Loucy (cell line): ENCODE measurements at regions not wholly inside any gene's neighbourhood (a gene's known extent, or its start where the extent isn't known, plus 50 kb on each side); places are given as distances from the start of the nearest gene placed in this dataset.

Experiments used
- H2AFZ ChIP-seq: fragments of 200-600 bp; sonication (generic); 2 replicates; pipeline ENCODE4 v1.6.0; 2016; ENCODE audit warnings: antibody characterized with exemption, mild to moderate bottlenecking, low read length, moderate library complexity
- H3F3A ChIP-seq: fragments of 200-600 bp; 2 replicates; pipeline ENCODE4 v1.6.0; 2016; ENCODE audit warnings: antibody characterized with exemption, low read depth, mild to moderate bottlenecking
- H3K27me3 ChIP-seq: fragments of 200-600 bp; sonication (generic); 2 replicates; pipeline ENCODE4 v1.6.1; 2014; ENCODE audit warnings: low read length, mild to moderate bottlenecking; ENCODE audit not compliant: insufficient read depth, poor library complexity, severe bottlenecking
- H3K36me3 ChIP-seq: fragments of 200-600 bp; sonication (generic); 2 replicates; pipeline ENCODE4 v1.6.1; 2016; ENCODE audit warnings: low read length; ENCODE audit not compliant: insufficient read depth
- H3K4me1 ChIP-seq: fragments of 200-600 bp; sonication (generic); 2 replicates; pipeline ENCODE4 v1.5.1; 2014; ENCODE audit warnings: low read length, mild to moderate bottlenecking; ENCODE audit not compliant: insufficient read depth, poor library complexity, severe bottlenecking
- H3K4me2 ChIP-seq: fragments of 200-600 bp; sonication (generic); 2 replicates; pipeline ENCODE4 v1.6.0; 2014; ENCODE audit warnings: antibody characterized with exemption, low read length, low read depth, mild to moderate bottlenecking; ENCODE audit not compliant: poor library complexity, severe bottlenecking
- H3K4me3 ChIP-seq: fragments of 200-600 bp; sonication (generic); 2 replicates; pipeline ENCODE4 v1.5.1; 2014; ENCODE audit warnings: low read length, mild to moderate bottlenecking, mixed read lengths; ENCODE audit not compliant: poor library complexity, severe bottlenecking
- H3K79me2 ChIP-seq: fragments of 200-600 bp; sonication (generic); 2 replicates; pipeline ENCODE4 v1.6.1; 2014; ENCODE audit warnings: low read length; ENCODE audit not compliant: insufficient read depth
- H3K9ac ChIP-seq: fragments of 200-600 bp; sonication (generic); 2 replicates; pipeline ENCODE4 v1.6.0; 2014; ENCODE audit warnings: mild to moderate bottlenecking, low read depth, low read length, moderate library complexity; ENCODE audit not compliant: poor library complexity, severe bottlenecking
- H3K9me2 ChIP-seq: fragments of 200-600 bp; sonication (generic); replicated peaks from 2 replicates; pipeline ENCODE4 v1.6.1; 2016; ENCODE audit warnings: low read depth, low read length, mixed read lengths
- H3K9me3 ChIP-seq: fragments of 200-600 bp; sonication (generic); 2 replicates; pipeline ENCODE4 v1.6.1; 2014; ENCODE audit warnings: mild to moderate bottlenecking, antibody characterized with exemption, low read length, low read depth; ENCODE audit not compliant: insufficient read depth
- H4K20me1 ChIP-seq: fragments of 200-600 bp; sonication (generic); 2 replicates; pipeline ENCODE4 v1.6.0; 2014; ENCODE audit warnings: antibody characterized with exemption, low read length, mild to moderate bottlenecking; ENCODE audit not compliant: insufficient read depth, poor library complexity, severe bottlenecking
- EZH2phosphoT487 ChIP-seq: fragments of 200-600 bp; IDR thresholded peaks from 2 replicates; pipeline ENCODE4 v1.6.1; 2018; ENCODE audit warnings: antibody characterized with exemption, mild to moderate bottlenecking, moderate library complexity, borderline replicate concordance
- TF ChIP-seq, protein P1 (sequence below): fragments of 200-600 bp; sonication (generic); conservative IDR thresholded peaks from 2 replicates; pipeline ENCODE4 v1.5.1; 2014; ENCODE audit warnings: mild to moderate bottlenecking, antibody characterized with exemption, low read length

DNA sequence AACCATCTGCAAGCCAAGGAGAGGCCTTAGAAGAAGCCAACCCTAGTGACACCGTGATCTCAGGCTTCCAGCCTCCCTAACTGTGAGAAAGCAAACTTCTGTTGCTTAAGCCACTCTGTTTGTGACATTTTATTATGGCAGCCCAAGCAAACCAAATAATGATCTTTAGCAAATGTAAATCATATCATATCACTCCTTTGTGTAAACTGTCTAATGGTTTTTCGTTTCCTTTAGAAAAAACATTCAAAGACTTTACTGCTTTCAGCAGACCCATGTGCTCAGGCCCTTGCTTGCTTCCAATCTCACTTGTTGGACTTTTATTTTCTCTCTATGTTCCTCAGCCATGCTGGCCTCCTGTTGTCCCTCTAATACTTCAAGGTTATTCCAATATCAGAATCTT is 192.2 kb upstream of the HS3ST1 start:
- H3K36me3 ChIP-seq, result no peaks in the 10 kb centered on the region
- no peaks in the 10 kb centered on the region for H3K9me2 ChIP-seq
- H3K79me2 ChIP-seq, result no peaks in the 10 kb centered on the region
- no peak overlapping the region for H3K9ac ChIP-seq
- TF ChIP-seq EZH2phosphoT487, result no peak
- TF ChIP-seq, protein P1, sequence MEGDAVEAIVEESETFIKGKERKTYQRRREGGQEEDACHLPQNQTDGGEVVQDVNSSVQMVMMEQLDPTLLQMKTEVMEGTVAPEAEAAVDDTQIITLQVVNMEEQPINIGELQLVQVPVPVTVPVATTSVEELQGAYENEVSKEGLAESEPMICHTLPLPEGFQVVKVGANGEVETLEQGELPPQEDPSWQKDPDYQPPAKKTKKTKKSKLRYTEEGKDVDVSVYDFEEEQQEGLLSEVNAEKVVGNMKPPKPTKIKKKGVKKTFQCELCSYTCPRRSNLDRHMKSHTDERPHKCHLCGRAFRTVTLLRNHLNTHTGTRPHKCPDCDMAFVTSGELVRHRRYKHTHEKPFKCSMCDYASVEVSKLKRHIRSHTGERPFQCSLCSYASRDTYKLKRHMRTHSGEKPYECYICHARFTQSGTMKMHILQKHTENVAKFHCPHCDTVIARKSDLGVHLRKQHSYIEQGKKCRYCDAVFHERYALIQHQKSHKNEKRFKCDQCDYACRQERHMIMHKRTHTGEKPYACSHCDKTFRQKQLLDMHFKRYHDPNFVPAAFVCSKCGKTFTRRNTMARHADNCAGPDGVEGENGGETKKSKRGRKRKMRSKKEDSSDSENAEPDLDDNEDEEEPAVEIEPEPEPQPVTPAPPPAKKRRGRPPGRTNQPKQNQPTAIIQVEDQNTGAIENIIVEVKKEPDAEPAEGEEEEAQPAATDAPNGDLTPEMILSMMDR, result no peak
- no peaks in the 10 kb centered on the region for H3F3A ChIP-seq
- H3K4me3 ChIP-seq, result no peak overlapping the region
- H3K4me2 ChIP-seq, result no peak overlapping the region
- no peaks in the 10 kb centered on the region for H3K9me3 ChIP-seq
- H3K27me3 ChIP-seq, result no peaks in the 10 kb centered on the region
- no peak overlapping the region for H2AFZ ChIP-seq
- no peaks in the 10 kb centered on the region for H3K4me1 ChIP-seq
- no peaks in the 10 kb centered on the region for H4K20me1 ChIP-seq

DNA sequence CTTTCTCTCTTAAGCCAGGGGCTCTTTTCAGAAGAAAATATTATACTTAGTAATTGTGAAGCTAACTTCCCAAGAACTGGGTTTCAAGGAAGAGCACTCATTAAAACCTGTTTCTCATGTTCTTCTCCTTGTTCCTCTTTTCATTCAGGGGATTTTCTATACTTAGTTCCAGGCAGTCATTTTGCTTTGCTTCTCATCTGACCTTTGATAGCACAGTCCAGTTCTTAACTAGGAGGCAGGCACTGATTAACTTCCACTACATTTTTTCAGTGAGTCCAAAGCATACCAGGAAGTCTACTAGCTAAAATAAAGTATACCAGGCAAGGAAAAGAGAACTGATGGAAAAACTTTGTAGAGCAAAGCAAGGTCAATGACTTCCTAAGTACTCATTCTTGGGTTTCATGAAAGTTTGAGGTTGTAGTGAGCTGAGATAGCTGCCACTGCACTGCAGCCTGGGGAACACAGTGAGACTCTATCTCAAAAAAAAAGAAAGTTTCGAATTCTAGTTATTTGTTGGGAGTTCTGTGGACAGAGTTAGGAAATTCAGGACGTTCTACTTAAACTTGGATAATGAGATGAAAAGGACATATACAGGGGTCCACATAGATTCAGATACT is 190.1 kb upstream of the HS3ST1 start:
- Histone ChIP-seq H3F3A (no peaks in the 10 kb centered on the region), H3K27me3 (no peaks in the 10 kb centered on the region), H3K79me2 (no peaks in the 10 kb centered on the region), H3K36me3 (no peaks in the 10 kb centered on the region), H3K9me2 (no peaks in the 10 kb centered on the region), H2AFZ (no peak overlapping the region), H3K4me3 (no peak overlapping the region), H3K9ac (no peak overlapping the region), H3K4me2 (no peak overlapping the region), H3K4me1 (no peaks in the 10 kb centered on the region), H4K20me1 (no peaks in the 10 kb centered on the region), H3K9me3 (no peaks in the 10 kb centered on the region)
- TF ChIP-seq, protein P1, result no peak
- no peak for TF ChIP-seq EZH2phosphoT487

DNA sequence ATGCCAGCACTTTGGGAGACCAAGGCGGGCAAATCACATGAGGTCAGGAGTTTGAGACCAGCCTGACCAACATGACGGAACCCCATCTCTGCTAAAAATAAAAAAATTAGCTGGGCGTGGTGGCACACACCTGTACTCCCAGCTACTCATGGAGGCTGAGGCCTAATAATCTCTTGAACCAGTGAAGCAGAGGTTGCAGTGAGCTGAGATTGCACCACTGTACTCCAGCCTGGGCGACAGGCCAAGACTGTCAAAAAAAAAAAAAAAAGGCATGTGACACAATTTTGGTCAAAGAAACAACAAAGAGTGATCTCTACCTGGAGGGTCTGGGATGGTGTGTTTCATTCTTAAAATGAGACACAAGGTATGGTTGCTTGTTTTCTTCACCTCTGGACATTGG is 188.2 kb upstream of the HS3ST1 start:
- Histone ChIP-seq H3K9me2 (no peaks in the 10 kb centered on the region), H3F3A (no peaks in the 10 kb centered on the region), H3K9me3 (no peaks in the 10 kb centered on the region), H2AFZ (no peak overlapping the region), H3K4me1 (no peaks in the 10 kb centered on the region), H4K20me1 (no peaks in the 10 kb centered on the region), H3K79me2 (no peaks in the 10 kb centered on the region), H3K4me2 (no peak overlapping the region), H3K36me3 (no peaks in the 10 kb centered on the region), H3K9ac (no peak overlapping the region), H3K27me3 (no peaks in the 10 kb centered on the region), H3K4me3 (no peak overlapping the region)
- no peak for TF ChIP-seq EZH2phosphoT487
- TF ChIP-seq, protein P1, result no peak
